Activated T-cell treated with anti-CD3 and anti-CD28 coated beads, Interleukin-2, amount 50 U/mL, for 24 hours (primary cell): ENCODE measurements at regions not wholly inside any gene's neighbourhood (a gene's known extent, or its start where the extent isn't known, plus 50 kb on each side); places are given as distances from the start of the nearest gene placed in this dataset.
A peak's percentile ranks its signal among the peaks of the same experiment; 100 is the strongest.
"Not testable (repeated sequence)": the region's sequence is repeated elsewhere in the genome, so short reads cannot be mapped to it uniquely, and the experiment has no call there.

ENCODE experiments used
- DNase-seq: peaks from one replicate; pipeline ENCODE4 v3.0.0-alpha.2; 2020
- H3K27ac Mint-ChIP-seq: 2 replicates; pipeline ENCODE4 v1.8.0; 2020; ENCODE audit warnings: mild to moderate bottlenecking, mixed read lengths
- H3K27me3 Mint-ChIP-seq: 2 replicates; pipeline ENCODE4 v1.8.0; 2020; ENCODE audit warnings: mixed read lengths
- H3K36me3 Mint-ChIP-seq: 2 replicates; pipeline ENCODE4 v1.8.0; 2020; ENCODE audit warnings: low read depth, mixed read lengths
- H3K4me1 Mint-ChIP-seq: 2 replicates; pipeline ENCODE4 v1.8.0; 2020; ENCODE audit warnings: low read depth, mixed read lengths
- H3K4me3 Mint-ChIP-seq: 2 replicates; pipeline ENCODE4 v1.8.0; 2020; ENCODE audit warnings: mild to moderate bottlenecking, moderate library complexity, mixed read lengths
- H3K9me3 Mint-ChIP-seq: 2 replicates; pipeline ENCODE4 v1.8.0; 2020; ENCODE audit warnings: mixed read lengths

DNA sequence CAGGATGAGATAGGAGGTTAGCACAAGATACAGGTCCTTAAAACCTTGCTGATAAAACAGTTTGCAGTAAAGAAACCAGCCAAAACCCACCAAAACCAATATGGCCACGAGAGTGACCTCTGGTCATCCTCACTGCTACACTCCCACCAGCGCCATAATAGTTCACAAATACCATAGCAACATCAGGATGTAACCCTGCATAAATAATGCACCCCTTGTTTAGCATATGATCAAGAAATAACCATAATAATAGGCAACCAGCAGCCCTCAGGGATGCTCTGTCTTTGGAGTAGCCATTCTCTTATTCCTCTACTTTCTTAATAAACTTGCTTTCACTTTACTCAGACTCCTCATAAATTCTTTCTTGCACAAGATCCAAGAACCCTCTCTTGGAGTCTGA is 86.9 kb upstream of the PRSS3 start:
- Mint-ChIP-seq H3K4me1 (peaks cover 2% of the 10 kb centered on the region), H3K36me3 (no peaks in the 10 kb centered on the region), H3K4me3 (no peak overlapping the region), H3K27ac (no peak overlapping the region), H3K27me3 (peaks cover 23% of the 10 kb centered on the region), H3K9me3 (peaks cover 2% of the 10 kb centered on the region)
- DNase-seq: no peak

DNA sequence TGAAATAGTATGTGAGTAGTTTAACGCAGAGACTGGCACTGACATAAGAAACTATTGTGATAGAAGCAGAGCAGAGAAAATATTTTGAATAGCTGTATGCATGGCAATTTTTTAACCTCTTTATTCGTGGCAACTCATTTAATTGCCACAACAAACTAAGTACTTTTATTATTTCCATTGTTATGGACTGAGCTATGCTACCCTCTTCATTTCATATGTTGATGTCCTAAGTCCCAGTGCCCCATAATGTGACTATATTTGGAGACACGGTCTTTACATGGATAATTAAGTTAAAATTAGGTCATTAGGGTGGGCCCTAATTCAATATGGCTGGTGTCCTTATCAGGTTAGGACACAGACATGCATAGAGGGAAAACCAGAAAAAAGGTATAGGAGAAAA is 86.1 kb upstream of the PRSS3 start:
- H3K36me3 Mint-ChIP-seq: no peaks in the 10 kb centered on the region
- no peak overlapping the region for H3K4me3 Mint-ChIP-seq
- no peak for DNase-seq
- H3K27ac Mint-ChIP-seq: no peak overlapping the region
- peaks cover 2% of the 10 kb centered on the region for H3K9me3 Mint-ChIP-seq
- peaks cover 2% of the 10 kb centered on the region for H3K4me1 Mint-ChIP-seq
- peaks cover 23% of the 10 kb centered on the region for H3K27me3 Mint-ChIP-seq

GRCh38 chr9:33711418-33711817 is 83.9 kb upstream of the PRSS3 start:
- not testable (repeated sequence) for H3K27ac Mint-ChIP-seq, H3K36me3 Mint-ChIP-seq, H3K4me3 Mint-ChIP-seq, H3K4me1 Mint-ChIP-seq, H3K9me3 Mint-ChIP-seq, DNase-seq
- peaks cover 23% of the 10 kb centered on the region for H3K27me3 Mint-ChIP-seq

DNA sequence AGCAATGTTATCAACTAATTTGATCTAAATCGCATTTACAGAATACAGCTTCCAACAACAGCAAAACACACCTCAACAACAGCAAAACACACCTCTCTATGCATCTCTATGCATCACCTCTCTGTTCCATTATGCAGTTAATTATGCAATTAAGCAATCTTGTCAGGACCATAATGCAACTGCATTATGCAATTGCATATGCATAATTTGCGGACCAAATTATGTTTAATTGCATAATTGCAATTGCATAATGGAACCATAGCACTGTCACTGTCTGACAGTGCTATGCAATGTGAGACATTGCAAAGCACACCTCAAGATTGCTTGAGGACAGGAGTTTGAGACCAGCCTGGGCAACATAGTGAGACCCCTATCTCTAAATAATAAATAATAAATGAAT is 80.4 kb upstream of the PRSS3 start:
- H3K36me3 Mint-ChIP-seq: no peaks in the 10 kb centered on the region
- peaks cover 4% of the 10 kb centered on the region for H3K4me1 Mint-ChIP-seq
- no peaks in the 10 kb centered on the region for H3K9me3 Mint-ChIP-seq
- no peak for DNase-seq
- no peak overlapping the region for H3K4me3 Mint-ChIP-seq
- no peak overlapping the region for H3K27ac Mint-ChIP-seq
- H3K27me3 Mint-ChIP-seq: peaks cover 14% of the 10 kb centered on the region

DNA sequence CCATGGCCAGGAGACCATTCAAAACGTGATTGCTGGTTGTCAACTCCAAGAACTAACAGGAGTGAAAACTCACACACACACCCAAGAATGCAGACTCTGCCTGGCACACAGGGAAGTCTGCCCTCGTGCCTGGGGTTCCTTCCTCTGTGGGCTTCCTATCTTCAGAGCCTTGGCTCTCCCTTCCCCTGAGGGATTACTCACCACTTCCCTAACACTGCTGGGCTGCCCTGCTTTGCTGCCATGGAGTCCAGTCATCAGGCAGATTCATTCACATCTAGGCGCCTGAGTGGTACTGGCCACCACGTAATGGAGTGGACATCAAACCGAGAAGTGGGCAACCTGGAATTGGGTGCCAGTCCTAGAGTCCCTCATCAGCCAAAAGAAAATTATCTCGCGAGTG is 76.4 kb upstream of the PRSS3 start:
- Mint-ChIP-seq H3K4me3 (no peak overlapping the region), H3K27ac (no peak overlapping the region), H3K4me1 (peaks cover 4% of the 10 kb centered on the region), H3K36me3 (no peaks in the 10 kb centered on the region), H3K9me3 (no peaks in the 10 kb centered on the region), H3K27me3 (peaks cover 5% of the 10 kb centered on the region)
- no peak for DNase-seq

DNA sequence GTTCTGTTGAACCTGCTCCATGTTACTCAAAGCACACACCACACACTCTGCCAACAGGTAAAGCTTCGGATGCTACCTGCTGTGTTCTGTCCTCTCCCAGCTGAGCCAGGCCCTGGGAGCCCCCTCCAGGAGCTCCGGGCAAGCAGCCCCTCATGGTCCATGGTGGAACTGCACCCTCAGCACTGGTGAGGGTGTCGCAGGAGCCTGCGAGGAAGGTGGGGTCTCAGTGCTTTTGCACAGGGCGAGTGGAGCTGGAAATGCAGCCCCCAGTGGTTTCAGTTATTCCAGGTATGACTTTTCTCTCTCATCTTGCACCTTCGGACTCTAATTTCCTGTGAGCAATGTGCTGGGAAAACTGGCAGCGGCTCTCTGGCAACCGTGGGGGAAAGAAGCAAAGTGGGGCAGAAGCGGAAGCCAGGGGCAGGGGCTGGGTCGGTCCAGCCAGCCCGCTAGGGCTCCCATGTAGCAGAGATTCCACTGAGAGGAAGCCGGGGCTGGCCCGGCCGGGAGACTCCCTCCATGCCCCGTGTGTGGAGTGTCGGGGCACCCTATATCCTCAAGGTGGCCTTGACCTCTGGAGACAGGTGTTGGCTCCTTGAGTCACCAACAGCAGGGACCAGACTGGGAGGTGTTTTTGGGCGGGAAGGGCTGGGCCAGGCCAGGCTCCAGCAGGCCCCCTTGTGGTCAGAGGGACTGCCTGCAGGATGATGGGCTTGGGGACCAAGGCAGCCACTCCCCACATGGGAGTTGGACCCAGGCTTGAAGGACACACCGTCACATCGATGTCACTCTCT is 75.6 kb upstream of the PRSS3 start:
- Mint-ChIP-seq H3K4me1 (peaks cover 4% of the 10 kb centered on the region), H3K4me3 (peak overlapping the region; percentile 54), H3K27ac (no peak overlapping the region), H3K36me3 (no peaks in the 10 kb centered on the region), H3K9me3 (no peaks in the 10 kb centered on the region), H3K27me3 (peaks cover 9% of the 10 kb centered on the region)
- peak; percentile 68 for DNase-seq

DNA sequence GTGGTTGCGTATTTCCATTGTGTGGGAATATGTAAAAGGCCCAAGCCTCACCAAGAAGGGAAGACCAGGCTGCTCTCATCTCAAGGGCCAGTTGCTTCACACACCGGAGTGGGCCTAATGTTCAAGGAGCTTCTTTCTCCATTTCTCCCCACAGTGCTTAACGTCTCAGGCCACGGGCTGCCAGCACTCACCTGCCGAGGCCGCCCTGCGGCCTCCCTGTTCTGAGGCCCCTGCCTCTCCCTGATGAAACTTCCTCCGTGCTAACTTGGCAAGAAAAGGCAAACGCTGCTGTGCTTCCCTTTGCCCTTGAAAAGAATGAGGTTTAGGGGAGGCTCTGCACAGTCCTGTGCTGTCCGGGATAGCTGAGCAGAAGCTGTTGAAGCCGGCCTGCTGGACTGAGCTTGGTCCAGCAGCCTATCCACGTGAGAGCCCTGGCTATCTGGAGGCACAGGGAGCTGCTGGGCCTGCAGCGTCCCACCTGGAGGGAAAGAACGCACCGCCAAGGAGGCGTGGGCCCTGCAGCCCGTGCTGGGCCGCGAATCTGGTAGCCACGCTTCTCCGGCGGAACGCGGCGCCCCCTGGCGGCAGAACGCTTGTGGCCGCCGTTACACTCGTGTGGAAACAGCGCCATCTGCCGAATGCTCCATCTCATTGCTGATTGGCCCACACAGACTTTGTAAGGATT is 73.5 kb upstream of the PRSS3 start:
- H3K27ac Mint-ChIP-seq: no peak overlapping the region
- H3K4me3 Mint-ChIP-seq: no peak overlapping the region
- no peaks in the 10 kb centered on the region for H3K9me3 Mint-ChIP-seq
- H3K27me3 Mint-ChIP-seq: peaks cover 12% of the 10 kb centered on the region
- H3K4me1 Mint-ChIP-seq: peaks cover 4% of the 10 kb centered on the region
- DNase-seq: peak; percentile 94
- H3K36me3 Mint-ChIP-seq: no peaks in the 10 kb centered on the region

DNA sequence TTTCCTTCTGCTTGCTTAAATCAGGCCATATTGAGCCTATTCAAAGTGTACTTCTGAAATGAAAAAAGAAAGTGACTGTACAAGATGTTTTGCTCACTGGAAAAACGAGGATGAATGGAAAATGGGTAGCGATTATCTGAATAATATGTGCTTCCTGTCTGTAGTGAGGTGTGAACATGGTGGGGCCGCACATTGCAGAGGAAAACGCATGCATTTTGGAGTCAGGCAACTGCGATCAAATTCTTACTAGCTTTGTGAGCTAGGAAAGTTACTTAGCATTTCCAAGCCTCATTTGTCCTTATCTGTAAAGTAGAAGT is 73.0 kb upstream of the PRSS3 start:
- H3K27me3 Mint-ChIP-seq: peaks cover 17% of the 10 kb centered on the region
- no peaks in the 10 kb centered on the region for H3K36me3 Mint-ChIP-seq
- no peak overlapping the region for H3K27ac Mint-ChIP-seq

DNA sequence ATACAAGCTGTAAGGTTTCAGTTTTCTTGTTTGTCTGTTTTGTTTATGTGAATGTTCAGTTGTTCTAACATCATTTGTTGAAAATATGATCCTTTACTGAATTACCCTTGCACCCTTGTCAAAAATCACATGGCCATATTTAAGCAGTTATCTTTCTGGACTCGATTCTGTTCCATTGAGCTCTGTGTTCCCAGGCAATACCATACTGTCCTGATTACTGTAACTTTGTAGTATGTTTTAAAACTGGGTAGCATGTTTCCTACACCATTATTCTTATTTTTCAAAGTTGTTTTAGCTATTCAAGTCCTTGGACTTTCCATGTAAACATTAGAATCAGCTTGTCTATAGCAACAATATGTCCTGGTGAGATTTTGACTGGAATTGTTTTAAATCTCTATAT is 66.7 kb upstream of the PRSS3 start:
- no peak for DNase-seq
- Mint-ChIP-seq H3K36me3 (no peaks in the 10 kb centered on the region), H3K9me3 (peaks cover 6% of the 10 kb centered on the region), H3K4me1 (no peaks in the 10 kb centered on the region), H3K27ac (no peak overlapping the region), H3K4me3 (no peak overlapping the region), H3K27me3 (peaks cover 25% of the 10 kb centered on the region)

More for the DNA sequence above, 73.0 kb upstream of the PRSS3 start:
- no peak for DNase-seq
- peaks cover 4% of the 10 kb centered on the region for H3K4me1 Mint-ChIP-seq
- H3K9me3 Mint-ChIP-seq: no peaks in the 10 kb centered on the region
- H3K4me3 Mint-ChIP-seq: no peak overlapping the region

GRCh38 chr9:33731142-33731541 is 64.2 kb upstream of the PRSS3 start:
- no peak overlapping the region for H3K4me3 Mint-ChIP-seq
- no peak overlapping the region for H3K27ac Mint-ChIP-seq
- H3K9me3 Mint-ChIP-seq: peaks cover 6% of the 10 kb centered on the region
- no peaks in the 10 kb centered on the region for H3K4me1 Mint-ChIP-seq
- peaks cover 36% of the 10 kb centered on the region for H3K27me3 Mint-ChIP-seq
- no peak for DNase-seq
- no peaks in the 10 kb centered on the region for H3K36me3 Mint-ChIP-seq

GRCh38 chr9:33731625-33732024 is 63.7 kb upstream of the PRSS3 start:
- H3K4me1 Mint-ChIP-seq: no peaks in the 10 kb centered on the region
- H3K9me3 Mint-ChIP-seq: peaks cover 6% of the 10 kb centered on the region
- no peak overlapping the region for H3K4me3 Mint-ChIP-seq
- H3K27ac Mint-ChIP-seq: no peak overlapping the region
- no peaks in the 10 kb centered on the region for H3K36me3 Mint-ChIP-seq
- H3K27me3 Mint-ChIP-seq: peaks cover 39% of the 10 kb centered on the region
- no peak for DNase-seq

DNA sequence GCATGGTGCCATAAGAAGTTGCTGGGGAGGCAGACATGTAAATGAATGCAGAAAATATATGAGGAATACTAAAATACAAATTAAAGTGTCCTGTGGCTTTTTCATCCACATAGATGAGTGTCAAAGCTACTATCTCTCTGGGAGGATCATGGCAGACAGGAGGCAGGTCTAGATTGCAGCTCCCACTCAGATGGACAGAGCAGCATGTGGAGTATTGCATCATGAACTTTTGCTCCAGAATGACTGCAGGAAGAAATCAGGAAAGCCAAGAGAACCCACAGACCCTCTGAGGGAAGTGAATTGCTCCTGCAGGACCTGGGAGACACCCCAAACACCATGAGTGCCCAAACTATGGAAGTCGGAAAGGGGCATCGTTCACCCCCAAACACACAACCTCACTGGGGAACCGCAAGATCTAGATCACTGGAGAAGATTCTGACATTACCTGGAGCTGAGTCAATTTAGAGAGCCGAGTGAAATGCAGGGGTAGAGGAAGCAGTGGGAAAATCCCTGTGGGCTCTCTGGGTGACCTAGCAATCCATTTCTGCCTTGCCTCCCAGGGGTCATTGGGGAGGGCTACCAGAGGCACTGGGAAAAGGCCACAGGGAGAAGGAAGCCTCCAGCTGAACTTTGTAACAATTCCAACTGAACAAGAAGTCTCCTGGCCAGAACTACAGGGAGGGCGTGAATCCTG is 61.0 kb upstream of the PRSS3 start:
- not testable (repeated sequence) for DNase-seq, H3K4me3 Mint-ChIP-seq, H3K27ac Mint-ChIP-seq, H3K4me1 Mint-ChIP-seq, H3K9me3 Mint-ChIP-seq, H3K36me3 Mint-ChIP-seq
- peaks cover 31% of the 10 kb centered on the region for H3K27me3 Mint-ChIP-seq

DNA sequence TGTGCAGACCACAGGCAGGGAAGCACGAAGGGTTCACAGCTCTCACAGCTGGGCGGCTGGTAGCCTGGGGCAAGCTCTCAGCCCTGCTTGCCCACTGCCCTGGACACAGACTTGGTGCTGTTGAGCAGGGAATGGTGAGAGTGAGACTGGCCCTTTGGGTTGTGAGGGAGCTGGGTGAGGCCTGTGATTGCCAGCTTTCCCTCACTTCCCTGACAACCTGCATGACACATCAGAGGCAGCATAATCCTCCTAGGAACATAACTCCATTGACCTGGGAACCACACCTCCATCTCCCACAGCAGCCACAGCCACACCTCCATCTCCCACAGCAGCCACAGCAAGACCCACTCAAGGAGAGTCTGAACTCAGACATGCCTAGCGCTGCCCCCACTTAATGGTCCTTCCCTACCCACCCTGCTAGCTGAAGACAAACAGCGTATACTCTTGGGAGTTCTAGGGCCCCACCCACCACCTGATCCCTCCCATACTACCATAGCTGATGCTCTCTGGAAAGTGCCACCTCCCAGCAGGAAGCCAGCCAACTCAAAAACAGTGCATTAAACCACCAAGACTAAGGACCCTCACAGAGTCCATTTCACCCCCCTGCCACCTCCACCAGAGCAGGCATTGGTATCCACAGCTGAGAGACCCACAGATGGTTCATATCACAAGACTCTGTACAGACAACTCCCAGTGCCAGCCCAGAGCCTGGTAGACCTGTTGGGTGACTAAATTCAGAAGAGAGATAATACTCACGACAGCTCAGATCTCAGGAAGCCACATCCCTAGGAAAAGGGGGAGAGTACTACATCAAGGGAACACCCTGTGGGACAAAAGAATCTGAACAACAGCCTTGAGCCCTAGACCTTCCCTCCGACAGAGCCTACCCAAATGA is 60.2 kb upstream of the PRSS3 start:
- not testable (repeated sequence) for H3K27ac Mint-ChIP-seq, H3K36me3 Mint-ChIP-seq, H3K4me3 Mint-ChIP-seq, H3K9me3 Mint-ChIP-seq, H3K4me1 Mint-ChIP-seq, DNase-seq
- H3K27me3 Mint-ChIP-seq: peaks cover 28% of the 10 kb centered on the region

- no peak overlapping the region for H3K27ac Mint-ChIP-seq
- H3K4me1 Mint-ChIP-seq: no peaks in the 10 kb centered on the region
- peaks cover 37% of the 10 kb centered on the region for H3K27me3 Mint-ChIP-seq
- no peak overlapping the region for H3K4me3 Mint-ChIP-seq
- H3K9me3 Mint-ChIP-seq: peaks cover 8% of the 10 kb centered on the region
- no peaks in the 10 kb centered on the region for H3K36me3 Mint-ChIP-seq
- DNase-seq: no peak
These were observed 57.4 kb upstream of the PRSS3 start for GRCh38 chr9:33737811-33738606.
